Hematopoietic multipotent progenitor cell treated with erythropoietin and hydrocortisone succinate and interleukin-3 and kit ligand, for 17 days (in vitro differentiated cells): ENCODE measurements at regions not wholly inside any gene's neighbourhood (a gene's known extent, or its start where the extent isn't known, plus 50 kb on each side); places are given as distances from the start of the nearest gene placed in this dataset.

Experiments
- DNase-seq: peaks from one replicate; pipeline ENCODE4 v3.0.0-alpha.2; 2015; ENCODE audit warnings: low spot score

DNA sequence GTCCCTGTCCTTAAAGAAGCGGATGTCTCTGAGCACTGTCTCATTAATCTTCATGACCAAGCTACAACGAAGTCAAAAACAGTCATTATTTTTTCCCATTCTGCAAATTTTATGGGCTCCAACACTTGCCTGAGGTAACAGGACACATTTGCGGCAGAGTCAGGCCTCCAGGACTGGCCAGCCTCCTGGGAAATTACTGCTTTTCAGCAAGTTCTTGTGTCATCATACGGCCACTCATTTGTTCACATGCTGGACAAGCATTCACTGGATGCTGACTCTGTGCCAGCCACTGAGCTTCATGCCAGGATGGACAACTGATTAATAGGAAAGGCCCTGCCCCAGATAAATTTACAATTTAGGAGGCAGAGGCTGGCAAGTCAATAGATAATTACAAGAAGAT is 305.7 kb downstream of the ACTL7B start:
- no peak for DNase-seq

- no peak for DNase-seq
Observed at GRCh38 chr9:108549184-108549583, 306.6 kb downstream of the ACTL7B start.

- no peak for DNase-seq
Observed at GRCh38 chr9:108547411-108548135, 308.2 kb downstream of the ACTL7B start.

DNA sequence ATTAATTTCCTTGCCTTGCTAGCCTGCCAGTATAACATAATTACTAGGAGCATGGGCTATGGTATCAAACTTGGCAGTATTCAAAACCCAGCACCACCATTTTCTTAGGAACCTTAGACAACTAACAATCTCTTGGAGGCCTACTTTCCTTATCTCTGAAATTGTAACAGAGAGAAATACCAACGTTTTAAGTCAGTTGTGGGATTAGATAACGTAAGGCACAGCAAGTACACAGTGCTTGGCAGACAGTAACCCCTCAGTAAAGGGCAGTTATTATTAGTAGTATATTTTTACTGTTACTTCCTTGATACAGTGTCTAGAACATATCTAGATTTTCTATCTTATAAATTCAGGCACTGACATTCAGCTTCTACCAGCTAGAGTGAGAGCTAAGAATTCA is 309.6 kb downstream of the ACTL7B start:
- DNase-seq: no peak

GRCh38 chr9:108545436-108545835 is 310.4 kb downstream of the ACTL7B start:
- no peak for DNase-seq

DNA sequence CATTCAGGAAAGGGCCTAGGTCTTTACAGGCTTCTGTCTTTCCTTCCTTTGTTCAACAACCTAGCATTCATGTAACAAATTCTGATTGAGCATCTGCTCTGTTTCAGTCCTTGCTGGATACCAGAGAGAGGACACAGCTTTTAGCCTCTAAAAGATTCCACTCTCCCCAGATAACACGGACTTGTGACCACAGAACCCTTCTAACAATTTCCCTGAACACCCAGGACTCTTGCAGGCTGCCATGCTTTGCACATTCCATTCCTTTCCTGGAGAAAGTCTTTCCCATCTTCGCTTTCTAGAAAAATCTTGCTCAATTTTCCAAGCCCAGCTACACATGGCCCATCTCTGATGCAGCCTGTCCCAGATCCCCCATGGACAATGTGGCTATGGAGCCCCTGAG is 310.9 kb downstream of the ACTL7B start:
- no peak for DNase-seq

DNA sequence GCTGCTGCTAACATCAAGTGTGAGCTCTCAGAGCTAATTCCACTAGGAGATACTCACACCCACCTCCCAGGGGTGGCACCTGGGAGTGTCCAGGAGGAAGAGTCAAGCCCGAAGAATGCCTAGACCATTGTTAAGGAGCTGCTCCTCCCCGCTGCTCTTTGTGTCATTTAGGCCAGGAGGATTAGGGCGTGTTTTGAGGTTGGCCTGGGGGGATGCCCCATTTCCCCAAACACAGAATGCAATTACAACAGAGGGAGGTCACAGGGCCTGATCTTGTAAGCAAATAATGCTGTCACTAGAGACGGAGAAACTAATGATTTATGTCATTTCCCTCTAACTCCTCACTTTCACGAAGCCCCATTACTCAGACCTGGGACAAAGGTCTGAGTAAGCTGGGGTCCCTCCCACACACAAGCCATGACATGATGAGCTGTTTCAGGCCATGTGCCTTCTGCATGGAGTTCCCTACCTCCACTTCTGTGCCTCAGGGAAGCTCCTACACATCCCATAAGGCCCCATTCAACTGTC is 312.5 kb downstream of the ACTL7B start:
- no peak for DNase-seq

DNA sequence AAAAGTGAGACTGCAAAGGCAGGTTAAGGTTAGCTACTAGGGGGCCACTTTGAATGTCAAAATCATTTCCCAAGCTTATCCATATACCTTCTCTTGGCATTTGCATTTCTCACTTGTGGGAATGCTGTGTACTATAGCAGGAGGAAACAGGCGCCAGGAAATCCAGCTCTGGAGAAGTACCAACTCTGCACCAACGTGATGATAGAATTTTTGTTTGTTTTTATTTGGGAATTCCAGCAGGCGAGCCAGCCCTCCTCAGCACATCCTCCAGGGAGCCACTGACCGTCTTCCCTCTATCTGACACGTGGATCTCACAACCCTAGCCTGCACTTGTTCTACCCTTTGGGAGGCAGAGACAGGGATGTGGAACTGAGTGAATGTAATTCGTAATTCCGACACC is 318.0 kb downstream of the ACTL7B start:
- no peak for DNase-seq

- DNase-seq: no peak
Observed at GRCh38 chr9:108536836-108537601, 318.8 kb downstream of the ACTL7B start.

GRCh38 chr9:108535526-108535925 is 320.3 kb downstream of the ACTL7B start:
- no peak for DNase-seq

GRCh38 chr9:108534741-108535140 is 321.0 kb downstream of the ACTL7B start:
- DNase-seq: no peak

GRCh38 chr9:108530141-108530540 is 325.6 kb downstream of the ACTL7B start:
- DNase-seq: no peak

DNA sequence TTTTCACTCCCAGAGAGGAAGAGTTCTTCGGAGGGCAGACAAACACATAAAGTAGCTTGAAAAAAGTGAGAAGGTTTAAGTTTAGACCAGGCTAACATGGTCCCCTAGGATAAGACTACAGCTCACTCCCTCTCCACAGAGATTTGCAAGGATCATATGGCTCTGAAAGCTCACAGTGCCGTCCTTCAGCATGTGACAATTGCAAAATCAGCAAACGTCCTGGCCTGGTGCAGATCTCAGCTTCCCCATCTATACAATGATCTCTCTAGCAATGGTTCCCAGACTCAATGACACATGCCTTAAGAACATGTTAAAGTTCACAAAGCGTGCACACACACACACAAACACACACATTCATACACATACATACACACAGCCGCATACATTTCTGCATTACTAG is 327.6 kb downstream of the ACTL7B start:
- DNase-seq: no peak

- no peak for DNase-seq
Observed at GRCh38 chr9:108526518-108526917, 329.3 kb downstream of the ACTL7B start.

DNA sequence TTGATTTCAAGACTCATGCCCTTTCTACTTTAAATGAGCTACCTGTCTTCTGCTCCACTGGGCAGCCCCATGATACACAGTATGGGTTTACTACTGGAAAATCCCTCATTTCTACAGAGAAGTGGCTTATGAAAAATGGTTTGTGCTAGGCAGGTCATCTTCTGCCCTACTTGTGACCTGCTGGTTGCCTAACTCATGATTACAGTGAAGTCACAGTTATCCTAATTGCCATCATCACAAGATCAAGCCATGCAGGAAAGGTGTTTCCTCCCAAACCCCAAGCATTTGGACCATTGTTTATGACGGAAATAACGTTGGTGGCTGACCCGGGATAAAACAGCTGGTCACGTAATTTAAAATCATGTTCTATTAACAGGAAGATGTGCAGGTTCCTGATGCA is 330.6 kb downstream of the ACTL7B start:
- no peak for DNase-seq

DNA sequence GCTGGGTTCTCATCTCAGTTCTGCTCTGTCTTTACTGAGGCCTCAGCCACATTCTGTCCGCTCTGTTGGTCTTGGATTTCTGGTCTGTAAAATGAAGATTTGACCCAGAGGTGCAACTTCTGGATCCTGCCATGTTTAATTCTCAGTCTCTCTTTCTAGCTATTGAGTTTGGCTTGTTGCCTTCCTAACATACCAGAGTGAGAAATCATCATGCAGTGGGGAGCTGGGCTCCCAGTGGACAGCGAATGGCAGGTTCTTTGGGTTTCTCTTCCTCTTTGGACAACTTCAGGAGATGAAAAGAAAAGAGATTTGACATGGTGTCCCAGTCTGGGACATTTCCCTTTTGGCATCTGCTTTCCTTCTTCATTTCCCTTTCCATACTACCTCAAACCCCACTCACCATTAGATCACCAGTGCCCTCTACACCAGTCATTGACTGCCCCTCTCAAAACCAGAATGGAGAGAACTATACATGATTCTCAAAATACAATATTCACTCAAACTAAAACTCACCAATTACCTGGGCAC is 334.7 kb downstream of the ACTL7B start:
- no peak for DNase-seq

DNA sequence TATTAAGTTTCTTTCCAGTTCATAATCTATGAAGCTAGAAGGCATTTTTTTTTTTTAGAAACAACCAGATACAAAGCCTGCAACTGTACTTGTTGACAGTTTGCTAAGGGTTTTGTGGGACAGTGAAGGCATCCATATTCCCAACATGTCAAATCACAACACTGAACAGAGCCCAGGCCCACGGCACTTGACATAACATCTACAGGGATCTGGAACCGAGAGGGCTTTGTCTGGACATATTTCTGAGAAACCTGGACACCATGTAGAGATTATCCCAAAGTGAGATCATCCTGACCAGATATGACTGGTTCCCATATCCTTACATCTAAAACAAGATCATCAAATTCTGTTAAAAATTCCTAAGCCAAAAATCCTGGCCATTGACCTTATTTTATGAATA is 336.3 kb downstream of the ACTL7B start:
- DNase-seq: no peak

- DNase-seq: no peak
Observed at GRCh38 chr9:108517651-108518365, 338.0 kb downstream of the ACTL7B start.

- DNase-seq: no peak
Observed at GRCh38 chr9:108516391-108516790, 339.4 kb downstream of the ACTL7B start.

GRCh38 chr9:108515856-108516255 is 339.9 kb downstream of the ACTL7B start:
- no peak for DNase-seq

DNA sequence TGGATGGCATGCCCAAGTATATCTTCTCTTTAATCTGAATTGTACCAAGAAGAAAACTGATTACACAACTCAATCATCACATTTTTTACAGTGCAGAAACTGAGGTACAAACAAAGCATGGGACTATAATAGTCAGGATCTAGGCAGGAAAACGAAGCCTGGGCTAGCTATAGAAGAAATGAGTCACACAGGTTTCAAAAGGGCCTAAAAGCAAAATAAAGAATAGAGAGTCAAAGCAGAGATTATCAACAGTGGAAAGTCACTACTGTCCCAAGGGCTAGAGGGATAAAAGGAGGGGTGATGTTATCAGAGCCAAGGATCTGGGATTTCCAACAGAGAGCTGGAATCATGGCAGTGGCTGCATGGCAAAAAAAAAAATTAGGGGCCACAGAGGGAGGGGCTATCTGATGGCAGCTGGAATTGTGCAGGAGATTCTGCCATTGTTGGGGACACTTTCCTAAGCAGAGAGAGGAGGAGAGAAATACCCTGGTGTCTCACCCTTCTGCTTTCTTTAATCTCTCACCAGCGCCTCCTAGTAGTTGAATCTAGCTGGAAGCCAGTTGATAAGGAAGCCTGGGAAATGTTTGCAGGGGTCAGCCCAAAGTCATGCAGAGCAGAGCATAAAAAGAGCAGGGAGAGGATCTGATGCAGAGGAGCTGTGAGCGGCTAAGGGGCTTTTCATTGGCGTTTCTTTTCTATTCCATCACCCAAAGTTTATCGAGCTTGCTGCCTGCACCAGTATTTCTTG is 343.2 kb downstream of the ACTL7B start:
- no peak for DNase-seq

GRCh38 chr9:108511307-108511706 is 344.5 kb downstream of the ACTL7B start:
- no peak for DNase-seq
